ENCODE measurements at regions not wholly inside any gene's neighbourhood (a gene's known extent, or its start where the extent isn't known, plus 50 kb on each side); places are given as distances from the start of the nearest gene placed in this dataset.
A peak's percentile ranks its signal among the peaks of the same experiment; 100 is the strongest.

GRCh38 chr10:4391683-4392082 is 434.3 kb upstream of the AKR1E2 start:
- BruUV-seq (replicated peaks), result no TSS peak
- Histone ChIP-seq H3K4me3 (ENCODE audit: low read depth in 2 of 2, low read length in 2 of 2) (no peak overlapping the region), H3K27me3 (ENCODE audit: control insufficient read depth, insufficient read depth, low read length) (no peaks in the 10 kb centered on the region), H3K9me3 (ENCODE audit: control insufficient read depth, insufficient read depth, low read depth, low read length) (peaks cover 3% of the 10 kb centered on the region; the same call in 1 of the 2 replicates), H3K4me1 (ENCODE audit: control insufficient read depth, insufficient read depth, low read length) (no peaks in the 10 kb centered on the region), H3K36me3 (ENCODE audit: control insufficient read depth, insufficient read depth, low read length) (no peaks in the 10 kb centered on the region), H3K27ac (ENCODE audit: low read length) (0 out of 2 replicates have a peak overlapping the region, but pooled peaks have one; percentile 12)
- ChIA-PET POLR2A (no interaction called here), CTCF (no interaction called here)
- intact Hi-C loops (cut with micrococcal nuclease; ENCODE audit: unreplicated experiment), result no loop called here
- TF ChIP-seq CTCF (IDR thresholded peaks at IDR 0.05) (no peak), POLR2AphosphoS5 (IDR thresholded peaks at IDR 0.05; ENCODE audit: low read depth, low read length) (no peak), REST (IDR thresholded peaks at IDR 0.05; ENCODE audit: insufficient read depth in 1 of 2, low read depth in 2 of 2, low read length in 1 of 2) (no peak), TCF7L2 (IDR thresholded peaks at IDR 0.05; ENCODE audit: low read depth, low read length) (no peak)
- in situ Hi-C loops (cut with HindIII; ENCODE audit: low pct_unique_long_range_greater_than_20kb, low sequenced_read_pairs), result no loop called here
- no peak for ATAC-seq
- DNase-seq (ENCODE audit: low read depth, low spot score), result no peak

GRCh38 chr10:4390219-4390618 is 435.8 kb upstream of the AKR1E2 start:
- Histone ChIP-seq H3K4me1 (ENCODE audit: control insufficient read depth, insufficient read depth, low read length) (no peaks in the 10 kb centered on the region), H3K36me3 (ENCODE audit: control insufficient read depth, insufficient read depth, low read length) (no peaks in the 10 kb centered on the region), H3K27me3 (ENCODE audit: control insufficient read depth, insufficient read depth, low read length) (no peaks in the 10 kb centered on the region), H3K4me3 (ENCODE audit: low read depth in 2 of 2, low read length in 2 of 2) (no peak overlapping the region), H3K27ac (ENCODE audit: low read length) (peak overlapping the region; percentile 12; the same call in 1 of the 2 replicates), H3K9me3 (ENCODE audit: control insufficient read depth, insufficient read depth, low read depth, low read length) (peaks cover 3% of the 10 kb centered on the region; the same call in 1 of the 2 replicates)
- no TSS peak for BruUV-seq (replicated peaks)
- no peak for DNase-seq (ENCODE audit: low read depth, low spot score)
- ChIA-PET POLR2A (no interaction called here), CTCF (no interaction called here)
- TF ChIP-seq REST (IDR thresholded peaks at IDR 0.05; ENCODE audit: insufficient read depth in 1 of 2, low read depth in 2 of 2, low read length in 1 of 2) (no peak), TCF7L2 (IDR thresholded peaks at IDR 0.05; ENCODE audit: low read depth, low read length) (no peak), POLR2AphosphoS5 (IDR thresholded peaks at IDR 0.05; ENCODE audit: low read depth, low read length) (no peak), CTCF (IDR thresholded peaks at IDR 0.05) (no peak), SIN3A (IDR thresholded peaks at IDR 0.05; ENCODE audit: borderline replicate concordance, insufficient read depth, low read depth, low read length) (no peak)
- in situ Hi-C loops (cut with HindIII; ENCODE audit: low pct_unique_long_range_greater_than_20kb, low sequenced_read_pairs) (no loop called here), intact Hi-C loops (cut with micrococcal nuclease; ENCODE audit: unreplicated experiment) (no loop called here)
- ATAC-seq, result no peak

Data from Panc1 (cell line).